Peyer's patch (tissue), 4 donors: ENCODE measurements at regions not wholly inside any gene's neighbourhood (a gene's known extent, or its start where the extent isn't known, plus 50 kb on each side); places are given as distances from the start of the nearest gene placed in this dataset.
"Not testable (repeated sequence)": the region's sequence is repeated elsewhere in the genome, so short reads cannot be mapped to it uniquely, and the experiment has no call there.

Experiments used
- POLR2A ChIP-seq, 2 donors: fragments of 450-650 bp; IDR thresholded peaks; one replicate each; pipeline ENCODE4 v1.5.1; 2017; ENCODE audit warnings: antibody characterized with exemption in 2 of 2, mild to moderate bottlenecking in 2 of 2, moderate library complexity in 2 of 2
- TF ChIP-seq, protein P1 (sequence below), 6 experiments: fragments of 450-650 bp in 4 of 6; fragments of 200-600 bp in 2 of 6; sonication (generic) in 1 of 6; IDR thresholded peaks; one replicate each; pipeline ENCODE4 v1.5.1; 2017 to 2019; ENCODE audit warnings: antibody characterized with exemption in 6 of 6, mild to moderate bottlenecking in 3 of 6, moderate library complexity in 1 of 6

DNA sequence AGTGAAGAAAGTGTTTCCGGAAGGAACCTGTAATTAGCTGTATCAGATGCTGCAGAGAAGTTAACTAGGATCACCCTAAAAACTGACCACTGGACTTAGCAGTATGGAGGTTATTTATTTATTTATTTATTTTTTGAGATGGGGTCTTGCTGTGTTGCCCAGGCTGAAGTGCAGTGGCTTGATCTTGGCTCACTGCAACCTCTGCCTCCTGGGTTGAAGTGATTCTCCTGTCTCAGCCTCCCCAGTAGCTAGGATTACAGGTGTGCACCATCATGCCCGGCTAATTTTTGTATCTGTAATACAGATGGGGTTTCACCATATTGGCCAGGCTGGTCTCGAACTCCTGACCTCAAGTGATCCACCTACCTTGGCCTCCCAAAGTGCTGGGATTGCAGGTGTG, 156.6 kb upstream of the TBL1XR1 start:
- TF ChIP-seq, protein P1, sequence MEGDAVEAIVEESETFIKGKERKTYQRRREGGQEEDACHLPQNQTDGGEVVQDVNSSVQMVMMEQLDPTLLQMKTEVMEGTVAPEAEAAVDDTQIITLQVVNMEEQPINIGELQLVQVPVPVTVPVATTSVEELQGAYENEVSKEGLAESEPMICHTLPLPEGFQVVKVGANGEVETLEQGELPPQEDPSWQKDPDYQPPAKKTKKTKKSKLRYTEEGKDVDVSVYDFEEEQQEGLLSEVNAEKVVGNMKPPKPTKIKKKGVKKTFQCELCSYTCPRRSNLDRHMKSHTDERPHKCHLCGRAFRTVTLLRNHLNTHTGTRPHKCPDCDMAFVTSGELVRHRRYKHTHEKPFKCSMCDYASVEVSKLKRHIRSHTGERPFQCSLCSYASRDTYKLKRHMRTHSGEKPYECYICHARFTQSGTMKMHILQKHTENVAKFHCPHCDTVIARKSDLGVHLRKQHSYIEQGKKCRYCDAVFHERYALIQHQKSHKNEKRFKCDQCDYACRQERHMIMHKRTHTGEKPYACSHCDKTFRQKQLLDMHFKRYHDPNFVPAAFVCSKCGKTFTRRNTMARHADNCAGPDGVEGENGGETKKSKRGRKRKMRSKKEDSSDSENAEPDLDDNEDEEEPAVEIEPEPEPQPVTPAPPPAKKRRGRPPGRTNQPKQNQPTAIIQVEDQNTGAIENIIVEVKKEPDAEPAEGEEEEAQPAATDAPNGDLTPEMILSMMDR (IDR thresholded peaks at IDR 0.05): not testable (repeated sequence)
- not testable (repeated sequence) for TF ChIP-seq POLR2A (IDR thresholded peaks at IDR 0.05)
